Fibroblast of skin of left quadriceps (primary cell): ENCODE measurements at regions not wholly inside any gene's neighbourhood (a gene's known extent, or its start where the extent isn't known, plus 50 kb on each side); places are given as distances from the start of the nearest gene placed in this dataset.

Source experiments
- DNase-seq, 2 experiments: peaks; one replicate each; pipeline ENCODE4 v3.0.0-alpha.2; 2013; ENCODE audit warnings: low read depth in 2 of 2

DNA sequence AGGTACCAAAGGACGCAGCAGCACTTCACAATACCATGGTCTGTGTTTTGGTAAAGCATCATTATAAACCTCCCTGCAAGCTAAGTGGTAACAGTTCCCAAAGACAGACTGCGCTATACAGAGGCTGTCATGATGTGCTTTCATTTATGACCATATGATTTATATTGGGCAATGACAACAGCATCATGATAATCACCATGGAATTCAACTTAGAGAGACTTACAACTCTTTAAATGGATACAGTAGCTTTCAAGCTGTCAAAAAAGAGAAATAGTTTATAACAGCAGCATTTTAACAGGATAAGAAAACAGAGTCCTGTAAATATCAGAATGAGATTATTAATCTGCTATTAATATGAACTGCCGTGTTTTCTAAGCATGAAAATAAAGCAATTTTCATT lies 341.7 kb downstream of the GPR37 start:
- DNase-seq = no peak

GRCh38 chr7:124422081-124422480 lies 343.5 kb downstream of the GPR37 start:
- no peak for DNase-seq

GRCh38 chr7:124420367-124420766 lies 345.2 kb downstream of the GPR37 start:
- no peak for DNase-seq

- no peak for DNase-seq
Observed at GRCh38 chr7:124413029-124413428, 352.6 kb downstream of the GPR37 start.

- no peak for DNase-seq
Observed at GRCh38 chr7:124412531-124412930, 353.1 kb downstream of the GPR37 start.

GRCh38 chr7:124411796-124412195 lies 353.8 kb downstream of the GPR37 start:
- no peak for DNase-seq

- DNase-seq = no peak
Observed at GRCh38 chr7:124403587-124403986, 362.0 kb downstream of the GPR37 start.

DNA sequence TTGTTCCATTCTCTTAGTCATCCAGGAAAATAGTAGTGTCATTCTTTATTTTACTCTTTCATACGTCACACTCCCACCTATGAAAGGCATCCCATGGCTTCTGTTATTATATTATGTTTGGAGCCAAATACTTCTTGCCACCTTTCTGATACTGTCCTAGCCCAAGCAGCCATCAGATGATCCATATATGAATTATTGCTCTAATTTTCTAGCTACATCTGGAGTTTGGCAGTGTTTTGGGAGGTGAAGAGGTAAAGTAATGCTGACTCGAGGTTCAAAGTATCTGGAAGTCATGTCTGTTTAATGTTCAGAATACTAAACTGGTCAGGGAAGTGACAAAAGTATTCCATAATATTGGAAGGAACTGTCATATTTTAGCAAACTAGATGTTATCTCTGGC lies 362.5 kb downstream of the GPR37 start:
- DNase-seq = no peak

DNA sequence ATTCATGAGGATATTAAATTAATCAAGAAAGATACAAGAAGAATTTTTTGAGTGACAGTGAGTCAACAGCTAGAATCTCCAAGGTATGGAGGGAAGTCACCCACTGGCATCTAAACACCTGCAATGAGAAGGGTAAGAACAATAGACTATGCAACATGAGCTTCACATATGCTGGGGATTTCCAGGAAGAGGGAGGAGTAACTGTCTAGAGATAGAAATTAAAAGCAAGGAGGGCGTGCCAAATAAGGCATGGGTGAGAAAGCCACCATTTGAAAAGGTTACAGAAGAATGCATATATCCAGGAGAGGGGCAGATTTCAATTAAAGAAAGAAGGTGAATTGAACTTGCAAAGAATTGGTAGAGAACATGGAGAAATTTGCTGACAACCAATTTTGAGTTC lies 365.7 kb downstream of the GPR37 start:
- DNase-seq = no peak

DNA sequence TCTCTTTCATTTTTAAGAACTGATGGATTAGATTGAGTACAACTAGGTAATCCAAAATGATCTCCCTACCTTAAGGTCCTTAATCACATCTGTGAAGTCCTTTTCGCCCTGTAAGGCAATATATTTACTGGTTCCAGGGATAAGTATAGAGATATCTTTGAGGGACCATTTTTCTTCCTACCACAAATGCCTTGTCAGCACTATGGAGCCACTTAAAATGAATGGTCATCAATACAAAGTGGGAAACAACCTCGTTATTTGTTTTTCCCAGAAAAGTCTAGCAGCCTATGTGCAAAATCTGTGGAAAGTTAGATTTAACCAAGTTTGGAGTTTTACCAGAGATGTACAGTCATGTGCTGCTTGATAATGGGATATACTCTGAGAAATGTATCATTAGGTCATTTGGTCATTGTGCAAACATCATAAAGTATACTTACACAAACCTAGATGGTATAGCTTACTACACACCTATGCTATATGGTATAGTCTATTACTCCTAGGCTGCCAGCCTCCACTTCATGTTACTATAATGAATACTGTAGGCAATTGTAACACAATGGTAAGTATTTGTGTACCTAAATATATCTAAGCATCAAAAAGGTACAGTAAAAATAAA lies 366.2 kb upstream of the TMEM229A start:
- no peak for DNase-seq

DNA sequence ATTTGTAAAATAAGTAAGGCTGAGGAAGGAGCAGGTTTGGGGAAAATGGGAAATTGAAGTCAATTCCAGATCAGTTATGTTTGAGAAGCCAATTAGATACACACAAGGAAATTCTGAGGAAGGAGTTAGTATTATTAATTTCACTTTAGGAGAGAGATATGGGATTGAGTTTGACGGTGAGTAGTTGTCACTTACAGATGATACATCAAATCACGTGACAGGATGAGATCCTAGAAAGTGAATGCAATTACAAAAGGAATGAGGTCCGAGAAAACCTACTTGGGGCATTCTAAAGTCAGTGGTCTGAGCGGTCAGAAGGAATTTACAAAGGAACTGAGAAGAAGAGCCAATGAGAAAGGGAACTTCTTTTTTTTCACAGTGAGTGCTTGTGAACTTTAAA lies 364.3 kb upstream of the TMEM229A start:
- no peak for DNase-seq

- no peak for DNase-seq
Observed at GRCh38 chr7:124390301-124390700, 357.4 kb upstream of the TMEM229A start.

DNA sequence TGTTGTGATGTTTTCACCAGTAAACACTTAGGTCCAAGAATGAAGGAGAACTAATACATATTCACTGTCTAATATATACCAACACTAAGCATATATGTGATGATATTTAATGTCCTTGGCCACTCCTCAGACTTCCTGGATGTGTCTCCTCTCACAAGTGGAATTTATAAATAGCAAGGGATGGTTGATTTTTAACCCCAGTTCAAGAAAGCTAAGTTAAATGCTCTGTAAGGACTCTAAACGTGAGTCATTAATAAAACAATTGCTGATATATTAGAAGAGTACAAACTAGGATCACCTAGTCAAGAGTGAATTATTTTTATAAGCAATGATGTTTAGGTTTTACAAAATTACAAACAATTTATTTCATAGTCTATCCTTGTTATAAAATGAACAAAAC lies 355.9 kb upstream of the TMEM229A start:
- no peak for DNase-seq

DNA sequence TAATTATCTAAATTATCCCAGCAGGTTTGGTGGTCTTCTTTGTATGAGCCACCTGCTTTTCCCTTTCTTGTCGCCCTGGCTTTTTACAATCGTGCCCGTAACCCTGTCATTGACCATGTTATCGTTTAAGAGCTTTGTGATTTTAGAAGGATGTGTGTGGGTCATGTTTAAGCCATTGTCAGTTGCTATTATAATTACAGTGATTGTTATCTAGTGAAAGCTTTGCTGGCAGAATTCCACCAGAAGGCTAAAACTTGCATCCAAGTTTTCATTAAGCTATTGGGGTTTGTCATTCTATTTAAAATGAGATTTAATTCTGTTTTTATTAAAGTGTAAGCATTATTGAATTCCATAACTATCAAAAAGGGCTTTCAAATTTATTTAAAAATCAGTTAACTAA lies 354.2 kb upstream of the TMEM229A start:
- DNase-seq = no peak

DNA sequence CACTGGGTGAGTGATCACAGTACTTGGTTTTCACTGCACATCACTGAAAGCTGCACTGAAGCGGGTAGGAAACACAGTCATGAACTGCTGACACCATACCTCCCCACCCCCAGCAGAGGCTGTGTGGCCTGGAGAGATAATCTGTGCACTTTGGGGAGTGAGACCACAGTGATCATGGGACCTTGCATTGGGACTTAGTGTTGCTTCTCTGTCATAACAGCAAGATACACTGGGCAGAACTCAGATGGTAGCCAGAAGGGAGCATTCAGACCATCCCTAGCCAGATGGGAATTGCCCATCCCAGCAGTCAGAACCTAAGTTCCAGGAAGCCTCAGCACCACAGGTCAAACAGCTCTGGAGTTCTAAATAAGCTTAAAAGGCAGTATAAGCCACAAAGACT lies 346.4 kb upstream of the TMEM229A start:
- no peak for DNase-seq

GRCh38 chr7:124376111-124376510 lies 343.2 kb upstream of the TMEM229A start:
- DNase-seq = no peak

DNA sequence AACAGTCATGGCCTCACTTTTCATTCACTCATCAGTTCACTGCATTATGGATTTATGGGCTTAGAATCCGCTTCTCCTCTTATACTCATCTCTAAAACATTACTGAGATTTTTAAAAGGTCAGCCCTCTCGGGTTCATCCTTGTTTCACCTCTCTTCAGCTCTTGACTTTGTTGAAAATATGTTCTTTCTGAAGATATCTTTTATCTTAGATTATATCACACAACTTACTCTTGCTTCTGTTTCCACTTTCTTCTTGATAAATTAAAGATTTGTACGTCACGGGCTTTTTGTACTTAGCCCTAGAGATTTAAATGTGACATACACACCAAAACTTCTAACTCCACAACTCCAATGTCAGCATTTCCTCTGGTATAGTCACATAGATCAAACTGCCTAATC lies 342.5 kb upstream of the TMEM229A start:
- DNase-seq = no peak

DNA sequence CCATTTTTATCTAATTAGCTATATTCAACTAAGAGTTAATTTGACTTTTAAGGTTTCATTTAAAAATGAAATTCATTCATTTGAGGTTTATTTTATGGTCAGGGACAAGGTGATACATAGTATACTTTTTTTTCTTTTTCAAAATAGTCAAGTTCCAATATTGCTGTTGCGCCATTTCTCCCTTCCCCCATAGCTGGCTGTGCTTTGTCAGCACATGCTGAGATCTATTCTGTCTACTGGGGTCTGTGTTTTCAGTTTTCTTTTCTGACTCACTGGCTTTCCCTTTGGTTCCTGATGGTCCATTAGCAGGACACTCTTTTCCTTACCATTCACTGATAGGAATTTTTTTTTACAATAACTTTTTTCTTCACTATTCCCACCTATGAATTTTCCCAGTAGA lies 336.4 kb upstream of the TMEM229A start:
- no peak for DNase-seq

DNA sequence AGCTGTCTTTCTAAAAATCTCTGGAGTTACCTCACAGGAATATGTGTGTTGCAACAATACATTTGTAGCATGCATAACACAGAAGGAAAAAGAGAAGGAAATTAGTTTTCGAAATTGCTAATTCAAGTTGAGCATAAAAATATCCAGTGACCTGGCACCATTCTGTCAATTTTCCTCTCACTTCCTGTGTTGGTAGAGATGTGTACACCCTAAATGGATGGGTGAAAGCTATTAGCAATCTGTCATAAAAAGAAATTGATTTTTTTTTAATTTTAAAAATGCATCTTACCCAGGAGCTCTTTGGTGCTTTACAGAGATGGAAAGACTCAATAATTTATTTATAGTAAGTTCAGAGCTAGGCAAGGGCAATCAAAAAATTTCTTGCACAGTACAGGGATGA lies 333.3 kb upstream of the TMEM229A start:
- no peak for DNase-seq

DNA sequence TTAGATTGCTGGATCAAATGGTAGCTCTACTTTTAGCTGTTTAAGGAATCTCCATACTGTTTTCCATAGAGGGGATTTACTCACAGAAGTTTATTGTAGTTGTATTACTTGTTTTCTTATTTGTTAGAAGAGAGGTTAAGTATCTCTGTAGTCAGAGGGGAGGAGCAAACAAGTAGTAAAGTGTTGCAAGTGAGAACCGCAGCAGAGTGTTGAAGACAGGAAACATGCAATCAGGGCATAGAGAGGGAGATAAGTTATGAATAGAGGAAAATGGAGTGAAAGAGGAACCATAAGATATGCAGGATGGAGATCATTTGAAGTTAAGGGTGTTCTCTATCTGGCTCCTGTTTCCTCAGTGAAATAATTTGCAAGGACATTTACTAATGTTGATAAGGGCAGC lies 331.4 kb upstream of the TMEM229A start:
- no peak for DNase-seq

GRCh38 chr7:124354201-124354600 lies 321.3 kb upstream of the TMEM229A start:
- DNase-seq = no peak

DNA sequence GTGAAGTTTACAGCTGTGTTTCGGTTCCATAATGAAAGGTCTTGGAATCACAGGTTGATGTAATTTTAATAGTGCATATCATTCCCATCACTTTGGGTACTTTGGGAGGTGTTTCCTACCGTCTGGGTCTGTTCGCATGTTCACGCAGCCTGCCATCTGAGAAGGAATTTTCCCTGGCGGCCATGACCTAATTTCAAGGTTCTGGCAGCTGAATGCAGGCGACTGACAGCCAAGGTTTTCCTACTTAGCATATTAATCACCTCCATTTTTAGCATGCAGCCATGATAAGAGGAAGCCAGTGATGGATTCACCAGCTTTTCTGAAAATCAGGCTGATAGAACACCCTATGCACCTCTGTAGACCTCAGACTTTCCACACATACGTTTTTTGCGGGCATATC lies 319.1 kb upstream of the TMEM229A start:
- no peak for DNase-seq

GRCh38 chr7:124349443-124349842 lies 316.6 kb upstream of the TMEM229A start:
- no peak for DNase-seq

GRCh38 chr7:124338861-124339260 lies 306.0 kb upstream of the TMEM229A start:
- DNase-seq = no peak
